ENCODE measurements at regions not wholly inside any gene's neighbourhood (a gene's known extent, or its start where the extent isn't known, plus 50 kb on each side); places are given as distances from the start of the nearest gene placed in this dataset.

- Histone ChIP-seq H3K4me3 (no peak overlapping the region), H3K4me1 (0 out of 3 replicates have a peak, but pooled peaks cover 7% of the 10 kb centered on the region), H3K4me2 (no peak overlapping the region), H3K9me3 (no peaks in the 10 kb centered on the region), H3K27ac (no peak overlapping the region)
- no peak for FAIRE-seq
- DNase-seq (ENCODE audit: low read depth in 1 of 2, low spot score in 1 of 2) = no peak
- ATAC-seq = no peak
- 84% methylated on average over 2 of the region's 2 CpGs for WGBS (ENCODE audit: missing lambda C conversion rate)
- POLR2A ChIA-PET = no interaction called here
- CTCF ChIA-PET = no interaction called here
- no peak for TF ChIP-seq HMGXB4 (CRISPR knock-in tag; IDR thresholded peaks at IDR 0.05; ENCODE audit: borderline replicate concordance)
- no peak for TF ChIP-seq MAZ (IDR thresholded peaks at IDR 0.05; ENCODE audit: borderline replicate concordance, low read depth, low read length)
- no peak for TF ChIP-seq FOSB (CRISPR knock-in tag; IDR thresholded peaks at IDR 0.05)
- no peak for TF ChIP-seq FOXS1 (CRISPR knock-in tag; IDR thresholded peaks at IDR 0.05)
Measured at GRCh38 chr11:128355558-128355957, 231.8 kb downstream of the ETS1 start.

GRCh38 chr11:128354476-128354875 lies 232.9 kb downstream of the ETS1 start:
- no peak for DNase-seq (ENCODE audit: low read depth in 1 of 2, low spot score in 1 of 2)
- Histone ChIP-seq H3K4me3 (no peak overlapping the region), H3K27ac (no peak overlapping the region), H3K4me2 (no peak overlapping the region), H3K9me3 (no peaks in the 10 kb centered on the region), H3K4me1 (0 out of 3 replicates have a peak, but pooled peaks cover 3% of the 10 kb centered on the region)
- WGBS (ENCODE audit: missing lambda C conversion rate) = 24% methylated on average over 2 of the region's 2 CpGs
- ChIA-PET POLR2A (no interaction called here), CTCF (no interaction called here)
- no peak for ATAC-seq
- FAIRE-seq = no peak
- TF ChIP-seq BHLHE40 (IDR thresholded peaks at IDR 0.05; ENCODE audit: low read depth, low read length) = no peak
- no peak for TF ChIP-seq HES2 (IDR thresholded peaks at IDR 0.05)
- TF ChIP-seq HOXB13 (CRISPR knock-in tag; IDR thresholded peaks at IDR 0.05; ENCODE audit: low read depth) = no peak
- no peak for TF ChIP-seq RARB (CRISPR knock-in tag; IDR thresholded peaks at IDR 0.05)
- no peak for TF ChIP-seq E2F6 (IDR thresholded peaks at IDR 0.05; ENCODE audit: borderline replicate concordance, low read depth)
- no peak for TF ChIP-seq MAZ (IDR thresholded peaks at IDR 0.05; ENCODE audit: borderline replicate concordance, low read depth, low read length)
- no peak for TF ChIP-seq RNF2 (IDR thresholded peaks at IDR 0.05; ENCODE audit: borderline replicate concordance, low read depth)
- no peak for TF ChIP-seq HOXA7 (CRISPR knock-in tag; IDR thresholded peaks at IDR 0.05)
- TF ChIP-seq PHF8 (IDR thresholded peaks at IDR 0.05; ENCODE audit: borderline replicate concordance, low read depth) = no peak
- TF ChIP-seq CEBPB (IDR thresholded peaks at IDR 0.05) = no peak
- TF ChIP-seq CTCF (IDR thresholded peaks at IDR 0.05) = no peak
- TF ChIP-seq ATOH8 (CRISPR knock-in tag; IDR thresholded peaks at IDR 0.05; ENCODE audit: low read depth) = no peak
- TF ChIP-seq EHF (CRISPR knock-in tag; IDR thresholded peaks at IDR 0.05) = no peak
- no peak for TF ChIP-seq GATA3 (IDR thresholded peaks at IDR 0.05; ENCODE audit: borderline replicate concordance)
- TF ChIP-seq MAFK (IDR thresholded peaks at IDR 0.05; ENCODE audit: partially characterized antibody) = no peak
- no peak for TF ChIP-seq POLR2AphosphoS2 (conservative IDR thresholded peaks at IDR 0.05; ENCODE audit: low read length)
- no peak for TF ChIP-seq ZC3H11A (IDR thresholded peaks at IDR 0.05)
- no peak for TF ChIP-seq HOXB5 (CRISPR knock-in tag; IDR thresholded peaks at IDR 0.05)
- TF ChIP-seq JUN (IDR thresholded peaks at IDR 0.05) = no peak
- no peak for TF ChIP-seq ZNF302 (CRISPR knock-in tag; IDR thresholded peaks at IDR 0.05)
